ENCODE measurements at regions not wholly inside any gene's neighbourhood (a gene's known extent, or its start where the extent isn't known, plus 50 kb on each side); places are given as distances from the start of the nearest gene placed in this dataset.

- no peak for DNase-seq (ENCODE audit: extremely low read depth, insufficient read length)
These were observed 2902.5 kb downstream of the PCDH9 start for GRCh38 chr13:64327505-64328194.

GRCh38 chr13:64314331-64314730 lies 2898.7 kb upstream of the PCDH20 start:
- no peak for TF ChIP-seq CTCF (IDR thresholded peaks at IDR 0.05; ENCODE audit: insufficient read depth, low read length, poor library complexity, severe bottlenecking)
- Histone ChIP-seq H3K36me3 (ENCODE audit: control insufficient read depth, insufficient read depth, low read length) (no peaks in the 10 kb centered on the region), H3K27me3 (replicated peaks; ENCODE audit: control insufficient read depth, insufficient read depth, low read length) (no peaks in the 10 kb centered on the region), H3K4me3 (replicated peaks; ENCODE audit: low read depth, low read length) (no peak overlapping the region)
- no peak for DNase-seq (ENCODE audit: extremely low read depth, insufficient read length)

More at GRCh38 chr13:64327505-64328194, 2902.5 kb downstream of the PCDH9 start:
- Histone ChIP-seq H3K4me3 (replicated peaks; ENCODE audit: low read depth, low read length) (no peak overlapping the region), H3K27me3 (replicated peaks; ENCODE audit: control insufficient read depth, insufficient read depth, low read length) (no peaks in the 10 kb centered on the region), H3K36me3 (ENCODE audit: control insufficient read depth, insufficient read depth, low read length) (no peaks in the 10 kb centered on the region)
- TF ChIP-seq CTCF (IDR thresholded peaks at IDR 0.05; ENCODE audit: insufficient read depth, low read length, poor library complexity, severe bottlenecking): no peak

- Histone ChIP-seq H3K27me3 (replicated peaks; ENCODE audit: control insufficient read depth, insufficient read depth, low read length) (no peaks in the 10 kb centered on the region), H3K4me3 (replicated peaks; ENCODE audit: low read depth, low read length) (no peak overlapping the region), H3K36me3 (ENCODE audit: control insufficient read depth, insufficient read depth, low read length) (no peaks in the 10 kb centered on the region)
- DNase-seq (ENCODE audit: extremely low read depth, insufficient read length): no peak
- TF ChIP-seq CTCF (IDR thresholded peaks at IDR 0.05; ENCODE audit: insufficient read depth, low read length, poor library complexity, severe bottlenecking): no peak
These were observed 2896.3 kb upstream of the PCDH20 start for GRCh38 chr13:64311948-64312347.

GRCh38 chr13:64311112-64311511 lies 2895.5 kb upstream of the PCDH20 start:
- no peak for TF ChIP-seq CTCF (IDR thresholded peaks at IDR 0.05; ENCODE audit: insufficient read depth, low read length, poor library complexity, severe bottlenecking)
- Histone ChIP-seq H3K27me3 (replicated peaks; ENCODE audit: control insufficient read depth, insufficient read depth, low read length) (no peaks in the 10 kb centered on the region), H3K4me3 (replicated peaks; ENCODE audit: low read depth, low read length) (no peak overlapping the region), H3K36me3 (ENCODE audit: control insufficient read depth, insufficient read depth, low read length) (no peaks in the 10 kb centered on the region)
- no peak for DNase-seq (ENCODE audit: extremely low read depth, insufficient read length)

- no peak for TF ChIP-seq CTCF (IDR thresholded peaks at IDR 0.05; ENCODE audit: insufficient read depth, low read length, poor library complexity, severe bottlenecking)
- DNase-seq (ENCODE audit: extremely low read depth, insufficient read length): no peak
- no peaks in the 10 kb centered on the region for H3K27me3 ChIP-seq (replicated peaks; ENCODE audit: control insufficient read depth, insufficient read depth, low read length)
- H3K36me3 ChIP-seq (ENCODE audit: control insufficient read depth, insufficient read depth, low read length): no peaks in the 10 kb centered on the region
- H3K4me3 ChIP-seq (replicated peaks; ENCODE audit: low read depth, low read length): no peak overlapping the region
These were observed 2889.6 kb upstream of the PCDH20 start for GRCh38 chr13:64305246-64305645.

- no peak overlapping the region for H3K4me3 ChIP-seq (replicated peaks; ENCODE audit: low read depth, low read length)
- no peak for TF ChIP-seq CTCF (IDR thresholded peaks at IDR 0.05; ENCODE audit: insufficient read depth, low read length, poor library complexity, severe bottlenecking)
These were observed 2884.6 kb upstream of the PCDH20 start for GRCh38 chr13:64300239-64300638.

More at GRCh38 chr13:64300239-64300638, 2884.6 kb upstream of the PCDH20 start:
- Histone ChIP-seq H3K36me3 (ENCODE audit: control insufficient read depth, insufficient read depth, low read length) (no peaks in the 10 kb centered on the region), H3K27me3 (replicated peaks; ENCODE audit: control insufficient read depth, insufficient read depth, low read length) (no peaks in the 10 kb centered on the region)
- DNase-seq (ENCODE audit: extremely low read depth, insufficient read length): no peak
